Breast epithelium (tissue), 3 donors: ENCODE measurements at regions not wholly inside any gene's neighbourhood (a gene's known extent, or its start where the extent isn't known, plus 50 kb on each side); places are given as distances from the start of the nearest gene placed in this dataset.

ENCODE experiments used
- CTCF ChIP-seq, 3 donors: fragments of 450-650 bp; IDR thresholded peaks; one replicate each; pipeline ENCODE4 v1.5.1; 2016 to 2017; ENCODE audit warnings: antibody characterized with exemption in 3 of 3, mild to moderate bottlenecking in 3 of 3, moderate library complexity in 3 of 3
- POLR2A ChIP-seq: fragments of 450-650 bp; IDR thresholded peaks from one replicate; pipeline ENCODE4 v1.6.1; 2016; ENCODE audit warnings: antibody characterized with exemption, mild to moderate bottlenecking, moderate library complexity

GRCh38 chr10:71072823-71073210, 139.6 kb upstream of the UNC5B start:
- TF ChIP-seq POLR2A (no peak), CTCF (IDR thresholded peaks at IDR 0.05) (no peak)
